Keratinocyte (primary cell): ENCODE measurements at regions not wholly inside any gene's neighbourhood (a gene's known extent, or its start where the extent isn't known, plus 50 kb on each side); places are given as distances from the start of the nearest gene placed in this dataset.

Experiments used
- DNase-seq: peaks from one replicate; pipeline ENCODE4 v3.0.0-alpha.2; 2011; ENCODE audit warnings: low read depth, missing footprints, low spot score
- FAIRE-seq: peaks from 2 replicates; lab custom pipeline; 2011; peaks lifted over from hg19 to GRCh38; lab: Jason Lieb, UNC
- H2AFZ ChIP-seq: 2 replicates; pipeline ENCODE4 v1.6.0; 2012; ENCODE audit warnings: low read length, control low read depth, inconsistent platforms; ENCODE audit not compliant: control insufficient read depth
- H3K27ac ChIP-seq: 2 replicates; pipeline ENCODE4 v1.5.1; 2011; ENCODE audit warnings: low read length; ENCODE audit not compliant: control insufficient read depth, insufficient read depth
- H3K27me3 ChIP-seq: 3 replicates; pipeline ENCODE4 v1.6.0; 2011; ENCODE audit warnings: low read length; ENCODE audit not compliant: control insufficient read depth, insufficient read depth; ENCODE audit errors: extremely low read depth
- H3K36me3 ChIP-seq, 2 experiments: 2 replicates in 1 of 2; 3 replicates in 1 of 2; pipeline ENCODE4 v1.5.1; 2011; ENCODE audit warnings: low read length in 2 of 2, mild to moderate bottlenecking in 1 of 2; ENCODE audit not compliant: control insufficient read depth in 2 of 2, insufficient read depth in 2 of 2; ENCODE audit errors: extremely low read depth in 1 of 2
- H3K4me1 ChIP-seq: 3 replicates; pipeline ENCODE4 v1.5.1; 2011; ENCODE audit warnings: low read length; ENCODE audit not compliant: control insufficient read depth, insufficient read depth; ENCODE audit errors: extremely low read depth
- H3K4me2 ChIP-seq: 3 replicates; pipeline ENCODE4 v1.6.0; 2011; ENCODE audit warnings: low read depth, low read length; ENCODE audit not compliant: control insufficient read depth, insufficient read depth; ENCODE audit errors: extremely low read depth
- H3K4me3 ChIP-seq, 3 experiments: fragments of 200-600 bp in 1 of 3; sonication (generic) in 1 of 3; 2 replicates in 2 of 3; 3 replicates in 1 of 3; pipeline ENCODE4 v1.5.1; 2011 to 2016; ENCODE audit warnings: low read length in 3 of 3, mild to moderate bottlenecking in 3 of 3, control low read depth in 2 of 3, inconsistent platforms in 1 of 3, low read depth in 1 of 3, mixed read lengths in 1 of 3, mixed run types in 1 of 3, moderate library complexity in 1 of 3; ENCODE audit not compliant: control insufficient read depth in 2 of 3, insufficient read depth in 2 of 3; ENCODE audit errors: extremely low read depth in 1 of 3
- H3K79me2 ChIP-seq: 2 replicates; pipeline ENCODE4 v1.6.0; 2012; ENCODE audit warnings: low read length; ENCODE audit not compliant: control insufficient read depth, insufficient read depth
- H3K9ac ChIP-seq: 3 replicates; pipeline ENCODE4 v1.6.0; 2011; ENCODE audit warnings: low read length; ENCODE audit not compliant: control insufficient read depth, insufficient read depth; ENCODE audit errors: extremely low read depth
- H3K9me1 ChIP-seq: 3 replicates; pipeline ENCODE4 v1.6.0; 2011; ENCODE audit warnings: low read length; ENCODE audit not compliant: control insufficient read depth, insufficient read depth; ENCODE audit errors: extremely low read depth
- H3K9me3 ChIP-seq: 2 replicates; pipeline ENCODE4 v1.5.1; 2012; ENCODE audit warnings: low read depth, low read length; ENCODE audit not compliant: control insufficient read depth
- H4K20me1 ChIP-seq: 3 replicates; pipeline ENCODE4 v1.6.0; 2011; ENCODE audit warnings: low read length; ENCODE audit not compliant: control insufficient read depth, insufficient read depth; ENCODE audit errors: extremely low read depth
- CTCF ChIP-seq, 3 experiments: IDR thresholded peaks in 1 of 3; conservative IDR thresholded peaks in 1 of 3; optimal IDR thresholded peaks in 1 of 3; 2 replicates in 2 of 3; 3 replicates in 1 of 3; pipeline versions ENCODE3 to v1.5.1; 2011; ENCODE audit warnings: low read length in 3 of 3, mild to moderate bottlenecking in 3 of 3, moderate library complexity in 2 of 3, control low read depth in 1 of 3, inconsistent platforms in 1 of 3; ENCODE audit not compliant: insufficient read depth in 2 of 3; ENCODE audit errors: extremely low read depth in 1 of 3
- EZH2 ChIP-seq: IDR thresholded peaks from one replicate; pipeline ENCODE4 v1.6.1; 2012; ENCODE audit warnings: inconsistent platforms, mild to moderate bottlenecking, low read length, moderate library complexity
- dilution Hi-C: fragments of 300-500 bp; cut with MboI; formaldehyde crosslinking; loops from one replicate; pipeline ENCODE4 v1.7.0; 2020; ENCODE audit warnings: low sequenced_read_pairs; ENCODE audit not compliant: extremely low pct_ligation_motif_present

GRCh38 chr12:31218203-31219025, 107.5 kb downstream of the SINHCAF start:
- Histone ChIP-seq H3K4me2 (no peak overlapping the region), H3K9me1 (no peaks in the 10 kb centered on the region), H4K20me1 (no peaks in the 10 kb centered on the region), H3K9me3 (no peaks in the 10 kb centered on the region), H3K4me3 (no peak overlapping the region), H3K4me1 (peaks cover 8% of the 10 kb centered on the region), H3K79me2 (no peaks in the 10 kb centered on the region), H2AFZ (no peak overlapping the region), H3K9ac (no peak overlapping the region), H3K27ac (no peak overlapping the region), H3K27me3 (peaks cover 24% of the 10 kb centered on the region), H3K36me3 (no peaks in the 10 kb centered on the region)
- FAIRE-seq (no peak), DNase-seq (no peak)
- TF ChIP-seq CTCF (optimal IDR thresholded peaks at IDR 0.05 in 1 of 3, IDR thresholded peaks at IDR 0.05 in 1 of 3, conservative IDR thresholded peaks at IDR 0.05 in 1 of 3; ENCODE audit: extremely low read depth in 1 of 3, insufficient read depth in 2 of 3, low read length in 3 of 3) (no peak), EZH2 (no peak)
- dilution Hi-C loops = no loop called here

GRCh38 chr12:31219521-31219920, 106.4 kb downstream of the SINHCAF start:
- no peak overlapping the region for H3K4me3 ChIP-seq
- no peak overlapping the region for H3K9ac ChIP-seq
- dilution Hi-C loops = no loop called here
- TF ChIP-seq CTCF (optimal IDR thresholded peaks at IDR 0.05 in 1 of 3, IDR thresholded peaks at IDR 0.05 in 1 of 3, conservative IDR thresholded peaks at IDR 0.05 in 1 of 3; ENCODE audit: extremely low read depth in 1 of 3, insufficient read depth in 2 of 3, low read length in 3 of 3) (no peak), EZH2 (no peak)
- no peak overlapping the region for H3K27ac ChIP-seq
- H3K4me2 ChIP-seq = no peak overlapping the region
- no peaks in the 10 kb centered on the region for H4K20me1 ChIP-seq
- H3K4me1 ChIP-seq = peaks cover 8% of the 10 kb centered on the region
- FAIRE-seq = no peak
- H3K9me1 ChIP-seq = no peaks in the 10 kb centered on the region
- no peaks in the 10 kb centered on the region for H3K9me3 ChIP-seq
- no peaks in the 10 kb centered on the region for H3K36me3 ChIP-seq
- no peak for DNase-seq
- H2AFZ ChIP-seq = no peak overlapping the region
- no peaks in the 10 kb centered on the region for H3K79me2 ChIP-seq
- H3K27me3 ChIP-seq = peaks cover 24% of the 10 kb centered on the region
